Psoas muscle (tissue), 7 donors: ENCODE measurements at regions not wholly inside any gene's neighbourhood (a gene's known extent, or its start where the extent isn't known, plus 50 kb on each side); places are given as distances from the start of the nearest gene placed in this dataset.
"Not testable (repeated sequence)": the region's sequence is repeated elsewhere in the genome, so short reads cannot be mapped to it uniquely, and the experiment has no call there.

ENCODE experiments used
- ATAC-seq, 4 donors: fragments of 200-7000 bp; cut with Tn5 transposase; one replicate each; pipeline ENCODE4 v1.9.1; 2020; ENCODE audit warnings: moderate library complexity in 3 of 4, mild to moderate bottlenecking in 2 of 4
- DNase-seq, 2 donors: peaks; one replicate each; pipeline ENCODE4 v3.0.0-alpha.2; 2020
- H3K27ac ChIP-seq: fragments of 200-600 bp; one replicate; pipeline ENCODE4 v1.8.0; 2022
- H3K27me3 ChIP-seq, 3 donors: fragments of 200-600 bp in 1 of 3; one replicate each; pipeline versions ENCODE4 v1.6.1 to v1.8.0; 2013 to 2022; ENCODE audit warnings: low read length in 2 of 3, mild to moderate bottlenecking in 2 of 3, moderate library complexity in 1 of 3; ENCODE audit not compliant: insufficient read depth in 3 of 3
- H3K36me3 ChIP-seq, 2 donors: fragments of 200-600 bp in 1 of 2; one replicate each; pipeline versions ENCODE4 v1.6.1 to v1.8.0; 2013 to 2022; ENCODE audit warnings: low read depth in 1 of 2, mild to moderate bottlenecking in 1 of 2, moderate library complexity in 1 of 2; ENCODE audit not compliant: insufficient read depth in 1 of 2
- H3K4me1 ChIP-seq: fragments of 200-600 bp; one replicate; pipeline ENCODE4 v1.8.0; 2022
- H3K4me3 ChIP-seq: fragments of 200-600 bp; one replicate; pipeline ENCODE4 v1.8.0; 2022; ENCODE audit warnings: mild to moderate bottlenecking
- H3K9me3 ChIP-seq: fragments of 200-600 bp; one replicate; pipeline ENCODE4 v1.8.0; 2022
- CTCF ChIP-seq: fragments of 200-600 bp; IDR thresholded peaks from one replicate; pipeline ENCODE4 v1.8.0; 2022; ENCODE audit warnings: antibody characterized with exemption
- WGBS, 3 donors: extraction: QIAGEN DNeasy Blood & Tissue Kit; methylation state at CpG; one replicate each; pipeline versions ENCODE4 v1.1.6 to v1.1.7; 2013; 5-methylcytosine and 5-hydroxymethylcytosine counted together
- intact Hi-C, 2 donors: fragments of 100-400 bp; cut with DNase I; formaldehyde crosslinking; loops; one replicate each; pipeline versions ENCODE4 v1.11.0 to v1.14.2; 2022
- donor health status: healthy with polysubstance abuse.
- donor health status: DM: no; HTN: no; CAD: no; lungs with moderate emphysema.
- donor health status: Bipolar disorder and iron deficiency.
- donor health status: healthy.
- donor health status: DM: yes; HTN: yes; CAD: no.
- donor health status: DM: no; HTN: no; CAD: no.
- donor health status: DM: yes; HTN: yes; CAD: no.

GRCh38 chr1:10917513-10918454, 94.7 kb upstream of the TARDBP start:
- peaks cover 0 to 3% (median 0%) of the 10 kb centered on the region in 3 donors for H3K27me3 ChIP-seq
- H3K4me3 ChIP-seq, result no peak overlapping the region
- no peaks in the 10 kb centered on the region for H3K4me1 ChIP-seq
- WGBS, 3 donors, result 39 to 47% (median 43%) methylated on average over 10 of the region's 10 CpGs
- intact Hi-C loops, result no loop called here
- H3K27ac ChIP-seq, result no peak overlapping the region
- no peak for TF ChIP-seq CTCF
- no peaks in the 10 kb centered on the region for H3K9me3 ChIP-seq
- DNase-seq, result no peak
- no peaks in the 10 kb centered on the region for H3K36me3 ChIP-seq
- no peak for ATAC-seq

GRCh38 chr1:10918531-10918930, 93.9 kb upstream of the TARDBP start:
- H3K27ac ChIP-seq, result no peak overlapping the region
- intact Hi-C loops, result no loop called here
- DNase-seq, result no peak

GRCh38 chr1:10920063-10920626, 92.3 kb upstream of the TARDBP start:
- no peak for TF ChIP-seq CTCF
- H3K27me3 ChIP-seq, result peaks cover 0 to 3% (median 0%) of the 10 kb centered on the region in 3 donors
- DNase-seq (no peak), ATAC-seq (no peak)
- no peak overlapping the region for H3K27ac ChIP-seq
- intact Hi-C loops, result no loop called here
- no peaks in the 10 kb centered on the region for H3K4me1 ChIP-seq
- WGBS, 3 donors, result 63 to 81% (median 73%) methylated on average over 9 of the region's 9 CpGs
- no peaks in the 10 kb centered on the region for H3K9me3 ChIP-seq
- H3K4me3 ChIP-seq, result no peak overlapping the region
- no peaks in the 10 kb centered on the region for H3K36me3 ChIP-seq

More at GRCh38 chr1:10918531-10918930, 93.9 kb upstream of the TARDBP start:
- peaks cover 0 to 3% (median 0%) of the 10 kb centered on the region in 3 donors for H3K27me3 ChIP-seq
- H3K4me3 ChIP-seq, result no peak overlapping the region
- H3K4me1 ChIP-seq, result no peaks in the 10 kb centered on the region
- no peak for TF ChIP-seq CTCF
- no peaks in the 10 kb centered on the region for H3K36me3 ChIP-seq
- WGBS, 3 donors, result 47 to 52% (median 47%) methylated on average over 5 of the region's 5 CpGs
- no peaks in the 10 kb centered on the region for H3K9me3 ChIP-seq
- no peak for ATAC-seq

GRCh38 chr1:10922315-10923060, 90.0 kb upstream of the TARDBP start:
- H3K4me1 ChIP-seq, intact Hi-C loops, H3K27me3 ChIP-seq, H3K4me3 ChIP-seq, H3K36me3 ChIP-seq, ATAC-seq, H3K27ac ChIP-seq, H3K9me3 ChIP-seq: not testable (repeated sequence)
- 72 to 79% (median 78%) methylated on average over 8 of the region's 8 CpGs for WGBS, 3 donors
- DNase-seq, result peak in 1 of 2 donors; percentile 12

GRCh38 chr1:10924030-10924429, 88.4 kb upstream of the TARDBP start:
- Histone ChIP-seq H3K9me3 (no peaks in the 10 kb centered on the region), H3K36me3 (no peaks in the 10 kb centered on the region), H3K27me3 (no peaks in the 10 kb centered on the region), H3K4me3 (no peak overlapping the region), H3K4me1 (no peaks in the 10 kb centered on the region), H3K27ac (no peak overlapping the region)
- intact Hi-C loops, result no loop called here
- TF ChIP-seq CTCF, result no peak
- DNase-seq, result peak in 1 of 2 donors; percentile 0
- WGBS, 3 donors, result 91 to 93% (median 92%) methylated on average over 4 of the region's 4 CpGs
- ATAC-seq, result no peak
